Keratinocyte (primary cell): ENCODE measurements at regions not wholly inside any gene's neighbourhood (a gene's known extent, or its start where the extent isn't known, plus 50 kb on each side); places are given as distances from the start of the nearest gene placed in this dataset.

ENCODE experiments used
- DNase-seq: peaks from one replicate; pipeline ENCODE4 v3.0.0-alpha.2; 2011; ENCODE audit warnings: low read depth, missing footprints, low spot score
- FAIRE-seq: peaks from 2 replicates; lab custom pipeline; 2011; peaks lifted over from hg19 to GRCh38; lab: Jason Lieb, UNC
- H2AFZ ChIP-seq: 2 replicates; pipeline ENCODE4 v1.6.0; 2012; ENCODE audit warnings: low read length, control low read depth, inconsistent platforms; ENCODE audit not compliant: control insufficient read depth
- H3K27ac ChIP-seq: 2 replicates; pipeline ENCODE4 v1.5.1; 2011; ENCODE audit warnings: low read length; ENCODE audit not compliant: control insufficient read depth, insufficient read depth
- H3K27me3 ChIP-seq: 3 replicates; pipeline ENCODE4 v1.6.0; 2011; ENCODE audit warnings: low read length; ENCODE audit not compliant: control insufficient read depth, insufficient read depth; ENCODE audit errors: extremely low read depth
- H3K36me3 ChIP-seq, 2 experiments: 2 replicates in 1 of 2; 3 replicates in 1 of 2; pipeline ENCODE4 v1.5.1; 2011; ENCODE audit warnings: low read length in 2 of 2, mild to moderate bottlenecking in 1 of 2; ENCODE audit not compliant: control insufficient read depth in 2 of 2, insufficient read depth in 2 of 2; ENCODE audit errors: extremely low read depth in 1 of 2
- H3K4me1 ChIP-seq: 3 replicates; pipeline ENCODE4 v1.5.1; 2011; ENCODE audit warnings: low read length; ENCODE audit not compliant: control insufficient read depth, insufficient read depth; ENCODE audit errors: extremely low read depth
- H3K4me2 ChIP-seq: 3 replicates; pipeline ENCODE4 v1.6.0; 2011; ENCODE audit warnings: low read depth, low read length; ENCODE audit not compliant: control insufficient read depth, insufficient read depth; ENCODE audit errors: extremely low read depth
- H3K4me3 ChIP-seq, 3 experiments: fragments of 200-600 bp in 1 of 3; sonication (generic) in 1 of 3; 2 replicates in 2 of 3; 3 replicates in 1 of 3; pipeline ENCODE4 v1.5.1; 2011 to 2016; ENCODE audit warnings: low read length in 3 of 3, mild to moderate bottlenecking in 3 of 3, control low read depth in 2 of 3, inconsistent platforms in 1 of 3, low read depth in 1 of 3, mixed read lengths in 1 of 3, mixed run types in 1 of 3, moderate library complexity in 1 of 3; ENCODE audit not compliant: control insufficient read depth in 2 of 3, insufficient read depth in 2 of 3; ENCODE audit errors: extremely low read depth in 1 of 3
- H3K79me2 ChIP-seq: 2 replicates; pipeline ENCODE4 v1.6.0; 2012; ENCODE audit warnings: low read length; ENCODE audit not compliant: control insufficient read depth, insufficient read depth
- H3K9ac ChIP-seq: 3 replicates; pipeline ENCODE4 v1.6.0; 2011; ENCODE audit warnings: low read length; ENCODE audit not compliant: control insufficient read depth, insufficient read depth; ENCODE audit errors: extremely low read depth
- H3K9me1 ChIP-seq: 3 replicates; pipeline ENCODE4 v1.6.0; 2011; ENCODE audit warnings: low read length; ENCODE audit not compliant: control insufficient read depth, insufficient read depth; ENCODE audit errors: extremely low read depth
- H3K9me3 ChIP-seq: 2 replicates; pipeline ENCODE4 v1.5.1; 2012; ENCODE audit warnings: low read depth, low read length; ENCODE audit not compliant: control insufficient read depth
- H4K20me1 ChIP-seq: 3 replicates; pipeline ENCODE4 v1.6.0; 2011; ENCODE audit warnings: low read length; ENCODE audit not compliant: control insufficient read depth, insufficient read depth; ENCODE audit errors: extremely low read depth
- CTCF ChIP-seq, 3 experiments: IDR thresholded peaks in 1 of 3; conservative IDR thresholded peaks in 1 of 3; optimal IDR thresholded peaks in 1 of 3; 2 replicates in 2 of 3; 3 replicates in 1 of 3; pipeline versions ENCODE3 to v1.5.1; 2011; ENCODE audit warnings: low read length in 3 of 3, mild to moderate bottlenecking in 3 of 3, moderate library complexity in 2 of 3, control low read depth in 1 of 3, inconsistent platforms in 1 of 3; ENCODE audit not compliant: insufficient read depth in 2 of 3; ENCODE audit errors: extremely low read depth in 1 of 3
- EZH2 ChIP-seq: IDR thresholded peaks from one replicate; pipeline ENCODE4 v1.6.1; 2012; ENCODE audit warnings: inconsistent platforms, mild to moderate bottlenecking, low read length, moderate library complexity
- dilution Hi-C: fragments of 300-500 bp; cut with MboI; formaldehyde crosslinking; loops from one replicate; pipeline ENCODE4 v1.7.0; 2020; ENCODE audit warnings: low sequenced_read_pairs; ENCODE audit not compliant: extremely low pct_ligation_motif_present

DNA sequence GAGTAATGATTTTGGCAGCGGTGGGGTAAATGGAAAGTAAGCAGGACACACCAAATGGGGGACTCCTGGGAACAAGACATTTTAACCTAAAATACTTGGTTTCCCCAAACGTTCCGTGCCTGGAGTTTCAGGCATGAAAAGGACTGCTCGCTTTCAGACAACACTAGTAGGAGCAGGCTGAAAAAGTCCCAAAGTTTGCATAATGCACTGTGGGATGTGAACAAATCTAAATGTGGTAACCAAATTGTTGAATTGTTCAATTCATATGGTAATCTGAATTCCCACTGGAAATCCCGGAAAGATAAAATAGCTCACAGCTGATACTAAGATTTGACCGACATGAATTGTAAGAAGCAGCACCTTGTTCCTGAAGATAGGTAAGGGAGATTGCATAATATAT lies 467.2 kb upstream of the ARGLU1 start:
- Histone ChIP-seq H2AFZ (no peak overlapping the region), H3K9ac (no peak overlapping the region), H3K27me3 (no peaks in the 10 kb centered on the region), H3K36me3 (no peaks in the 10 kb centered on the region), H3K9me3 (no peaks in the 10 kb centered on the region), H3K27ac (no peak overlapping the region), H4K20me1 (no peaks in the 10 kb centered on the region), H3K9me1 (no peaks in the 10 kb centered on the region), H3K4me2 (no peak overlapping the region), H3K4me1 (no peaks in the 10 kb centered on the region), H3K79me2 (no peaks in the 10 kb centered on the region), H3K4me3 (no peak overlapping the region)
- DNase-seq (no peak), FAIRE-seq (no peak)
- dilution Hi-C loops = no loop called here
- TF ChIP-seq EZH2 = no peak
- TF ChIP-seq CTCF (optimal IDR thresholded peaks at IDR 0.05 in 1 of 3, IDR thresholded peaks at IDR 0.05 in 1 of 3, conservative IDR thresholded peaks at IDR 0.05 in 1 of 3; ENCODE audit: extremely low read depth in 1 of 3, insufficient read depth in 2 of 3, low read length in 3 of 3) = no peak

- no peaks in the 10 kb centered on the region for H3K4me1 ChIP-seq
- H3K9me1 ChIP-seq = no peaks in the 10 kb centered on the region
- dilution Hi-C loops = no loop called here
- H3K27ac ChIP-seq = no peak overlapping the region
- no peak overlapping the region for H2AFZ ChIP-seq
- DNase-seq (no peak), FAIRE-seq (no peak)
- H3K4me3 ChIP-seq = no peak overlapping the region
- H3K27me3 ChIP-seq = no peaks in the 10 kb centered on the region
- TF ChIP-seq CTCF (optimal IDR thresholded peaks at IDR 0.05 in 1 of 3, IDR thresholded peaks at IDR 0.05 in 1 of 3, conservative IDR thresholded peaks at IDR 0.05 in 1 of 3; ENCODE audit: extremely low read depth in 1 of 3, insufficient read depth in 2 of 3, low read length in 3 of 3) (no peak), EZH2 (no peak)
- no peaks in the 10 kb centered on the region for H3K79me2 ChIP-seq
- no peaks in the 10 kb centered on the region for H3K36me3 ChIP-seq
- H3K4me2 ChIP-seq = no peak overlapping the region
- no peaks in the 10 kb centered on the region for H3K9me3 ChIP-seq
- H4K20me1 ChIP-seq = no peaks in the 10 kb centered on the region
- no peak overlapping the region for H3K9ac ChIP-seq
Measured at GRCh38 chr13:107034236-107034872, 466.4 kb upstream of the ARGLU1 start.
